Erythroblast (primary cell): ENCODE measurements at regions not wholly inside any gene's neighbourhood (a gene's known extent, or its start where the extent isn't known, plus 50 kb on each side); places are given as distances from the start of the nearest gene placed in this dataset.

ENCODE experiments used
- GATA1 ChIP-seq: IDR thresholded peaks from 2 replicates; pipeline ENCODE4 v1.6.1; 2011; ENCODE audit warnings: low read depth, mild to moderate bottlenecking, control low read depth, low read length, moderate library complexity
- POLR2A ChIP-seq: IDR thresholded peaks from 2 replicates; pipeline ENCODE4 v1.6.1; 2011; ENCODE audit warnings: mild to moderate bottlenecking, low read length

- TF ChIP-seq POLR2A (no peak), GATA1 (no peak)
Measured at GRCh38 chr1:38486085-38486484, 373.5 kb downstream of the RRAGC start.
